HepG2 (cell line): ENCODE measurements at regions not wholly inside any gene's neighbourhood (a gene's known extent, or its start where the extent isn't known, plus 50 kb on each side); places are given as distances from the start of the nearest gene placed in this dataset.

Experiments
- CBX1 ChIP-seq: IDR thresholded peaks from one replicate; pipeline ENCODE4 v1.6.1; 2016; ENCODE audit warnings: antibody characterized with exemption, low read depth
- IRF2 ChIP-seq: IDR thresholded peaks from 2 replicates; pipeline ENCODE4 v1.6.1; 2018; ENCODE audit warnings: missing genetic modification reagents, missing compliant biosample characterization
- MEIS2 ChIP-seq: sonication (generic); formaldehyde crosslinking; IDR thresholded peaks from 2 replicates; pipeline ENCODE4 v1.9.0; 2021; ENCODE audit warnings: mild to moderate bottlenecking, missing genetic modification reagents
- POLR2A ChIP-seq, 2 experiments: IDR thresholded peaks; 2 replicates each; pipeline ENCODE4 v1.6.1; 2011; ENCODE audit warnings: low read depth in 2 of 2, low read length in 2 of 2, mild to moderate bottlenecking in 1 of 2, moderate library complexity in 1 of 2; ENCODE audit not compliant: insufficient read depth in 1 of 2
- SALL1 ChIP-seq: sonication (generic); formaldehyde crosslinking; IDR thresholded peaks from 2 replicates; pipeline ENCODE4 v1.8.0; 2022; ENCODE audit warnings: mild to moderate bottlenecking, missing genetic modification reagents
- SIN3A ChIP-seq: IDR thresholded peaks from 2 replicates; pipeline ENCODE4 v1.6.1; 2011; ENCODE audit warnings: low read depth, mild to moderate bottlenecking, control low read depth, low read length, borderline replicate concordance
- SOX13 ChIP-seq, 3 experiments: fragments of 450-650 bp in 1 of 3; sonication (generic) in 1 of 3; formaldehyde crosslinking in 1 of 3; IDR thresholded peaks in 2 of 3; conservative IDR thresholded peaks in 1 of 3; 2 replicates each; pipeline versions ENCODE4 v1.5.0 to v1.6.1; 2016 to 2020; ENCODE audit warnings: antibody characterized with exemption in 1 of 3, mild to moderate bottlenecking in 1 of 3, missing compliant biosample characterization in 1 of 3, missing genetic modification reagents in 1 of 3, moderate library complexity in 1 of 3
- U2AF1 ChIP-seq: fragments of 200-400 bp; formaldehyde crosslinking; optimal IDR thresholded peaks from 2 replicates; pipeline ENCODE3; 2017; ENCODE audit warnings: mild to moderate bottlenecking, low read depth, low read length
- ZNF510 ChIP-seq: sonication (generic); formaldehyde crosslinking; IDR thresholded peaks from 2 replicates; pipeline ENCODE4 v1.4.0; 2020; ENCODE audit warnings: low read depth, mild to moderate bottlenecking, missing genetic modification reagents
- ZNF547 ChIP-seq: sonication (generic); formaldehyde crosslinking; IDR thresholded peaks from 2 replicates; pipeline ENCODE4 v1.5.1; 2020; ENCODE audit warnings: mild to moderate bottlenecking, missing genetic modification reagents
- ZNF747 ChIP-seq: sonication (generic); formaldehyde crosslinking; IDR thresholded peaks from 2 replicates; pipeline ENCODE4 v1.8.1; 2023; ENCODE audit warnings: missing genetic modification reagents, mild to moderate bottlenecking, borderline replicate concordance
- TF ChIP-seq, protein P1 (sequence below): sonication (generic); formaldehyde crosslinking; IDR thresholded peaks from 2 replicates; pipeline ENCODE4 v1.5.0; 2020; ENCODE audit warnings: missing genetic modification reagents
- TF ChIP-seq, protein P2 (sequence below), 2 experiments: sonication (generic) in 1 of 2; formaldehyde crosslinking in 1 of 2; IDR thresholded peaks; 2 replicates each; pipeline versions ENCODE4 v1.6.1 to v1.9.0; 2014 to 2022; ENCODE audit warnings: antibody characterized with exemption in 1 of 2, borderline replicate concordance in 1 of 2, inconsistent platforms in 1 of 2, low read depth in 1 of 2, missing genetic modification reagents in 1 of 2
- TF ChIP-seq, protein P3 (sequence below): IDR thresholded peaks from 2 replicates; pipeline ENCODE4 v1.6.1; 2016
- TF ChIP-seq, protein P4 (sequence below): sonication (generic); formaldehyde crosslinking; IDR thresholded peaks from 2 replicates; pipeline ENCODE4 v1.8.1; 2023; ENCODE audit warnings: mild to moderate bottlenecking, inconsistent platforms, moderate library complexity, missing genetic modification reagents, borderline replicate concordance
- TF ChIP-seq, protein P5 (sequence below), 2 experiments: fragments of 450-650 bp in 1 of 2; sonication (generic) in 1 of 2; formaldehyde crosslinking; IDR thresholded peaks; 2 replicates each; pipeline versions ENCODE4 v1.5.0 to v1.8.0; 2020 to 2022; ENCODE audit warnings: mild to moderate bottlenecking in 1 of 2, missing genetic modification reagents in 1 of 2

DNA sequence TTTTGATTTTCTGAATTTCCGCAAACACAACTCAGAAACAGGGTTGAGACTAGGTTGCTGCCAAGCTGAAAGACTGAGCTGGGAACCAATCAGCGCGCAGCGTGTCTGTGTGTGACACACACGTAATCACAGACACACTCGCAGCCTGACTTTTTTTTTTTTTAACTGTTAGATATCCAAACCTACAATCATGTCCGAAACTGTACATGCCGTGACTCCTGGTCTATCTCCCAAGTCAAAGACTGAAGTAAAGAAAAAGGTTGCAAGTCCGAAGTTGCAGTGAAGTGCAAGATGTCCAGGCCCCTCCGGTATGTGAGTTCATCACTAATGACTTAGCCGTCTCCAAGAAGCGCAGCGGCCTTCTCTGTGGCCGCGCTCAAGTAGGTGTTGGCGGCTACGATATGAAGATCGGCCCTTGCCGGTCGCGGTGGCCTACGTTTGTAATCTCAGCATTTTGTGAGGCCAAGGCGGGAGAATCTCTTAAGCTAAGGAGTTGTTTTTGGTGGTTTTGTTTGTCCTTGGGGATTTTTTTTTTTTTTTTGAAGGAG lies 108.2 kb downstream of the HFE start (continued):
- TF ChIP-seq, protein P1, sequence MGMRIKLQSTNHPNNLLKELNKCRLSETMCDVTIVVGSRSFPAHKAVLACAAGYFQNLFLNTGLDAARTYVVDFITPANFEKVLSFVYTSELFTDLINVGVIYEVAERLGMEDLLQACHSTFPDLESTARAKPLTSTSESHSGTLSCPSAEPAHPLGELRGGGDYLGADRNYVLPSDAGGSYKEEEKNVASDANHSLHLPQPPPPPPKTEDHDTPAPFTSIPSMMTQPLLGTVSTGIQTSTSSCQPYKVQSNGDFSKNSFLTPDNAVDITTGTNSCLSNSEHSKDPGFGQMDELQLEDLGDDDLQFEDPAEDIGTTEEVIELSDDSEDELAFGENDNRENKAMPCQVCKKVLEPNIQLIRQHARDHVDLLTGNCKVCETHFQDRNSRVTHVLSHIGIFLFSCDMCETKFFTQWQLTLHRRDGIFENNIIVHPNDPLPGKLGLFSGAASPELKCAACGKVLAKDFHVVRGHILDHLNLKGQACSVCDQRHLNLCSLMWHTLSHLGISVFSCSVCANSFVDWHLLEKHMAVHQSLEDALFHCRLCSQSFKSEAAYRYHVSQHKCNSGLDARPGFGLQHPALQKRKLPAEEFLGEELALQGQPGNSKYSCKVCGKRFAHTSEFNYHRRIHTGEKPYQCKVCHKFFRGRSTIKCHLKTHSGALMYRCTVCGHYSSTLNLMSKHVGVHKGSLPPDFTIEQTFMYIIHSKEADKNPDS: no peak
- TF ChIP-seq POLR2A (IDR thresholded peaks at IDR 0.05; ENCODE audit: insufficient read depth in 1 of 2, low read depth in 2 of 2, low read length in 2 of 2): peak in 1 of 2 experiments; percentile 78; a peak in 3 of 4 replicates
- peak; percentile 62 for TF ChIP-seq SALL1 (CRISPR knock-in tag)
- TF ChIP-seq U2AF1: peak; percentile 4
- TF ChIP-seq, protein P2, sequence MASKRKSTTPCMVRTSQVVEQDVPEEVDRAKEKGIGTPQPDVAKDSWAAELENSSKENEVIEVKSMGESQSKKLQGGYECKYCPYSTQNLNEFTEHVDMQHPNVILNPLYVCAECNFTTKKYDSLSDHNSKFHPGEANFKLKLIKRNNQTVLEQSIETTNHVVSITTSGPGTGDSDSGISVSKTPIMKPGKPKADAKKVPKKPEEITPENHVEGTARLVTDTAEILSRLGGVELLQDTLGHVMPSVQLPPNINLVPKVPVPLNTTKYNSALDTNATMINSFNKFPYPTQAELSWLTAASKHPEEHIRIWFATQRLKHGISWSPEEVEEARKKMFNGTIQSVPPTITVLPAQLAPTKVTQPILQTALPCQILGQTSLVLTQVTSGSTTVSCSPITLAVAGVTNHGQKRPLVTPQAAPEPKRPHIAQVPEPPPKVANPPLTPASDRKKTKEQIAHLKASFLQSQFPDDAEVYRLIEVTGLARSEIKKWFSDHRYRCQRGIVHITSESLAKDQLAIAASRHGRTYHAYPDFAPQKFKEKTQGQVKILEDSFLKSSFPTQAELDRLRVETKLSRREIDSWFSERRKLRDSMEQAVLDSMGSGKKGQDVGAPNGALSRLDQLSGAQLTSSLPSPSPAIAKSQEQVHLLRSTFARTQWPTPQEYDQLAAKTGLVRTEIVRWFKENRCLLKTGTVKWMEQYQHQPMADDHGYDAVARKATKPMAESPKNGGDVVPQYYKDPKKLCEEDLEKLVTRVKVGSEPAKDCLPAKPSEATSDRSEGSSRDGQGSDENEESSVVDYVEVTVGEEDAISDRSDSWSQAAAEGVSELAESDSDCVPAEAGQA (IDR thresholded peaks at IDR 0.05; ENCODE audit: low read depth): peak; percentile 58; the same call in 1 of the 2 replicates
- TF ChIP-seq, protein P2 (CRISPR knock-in tag; IDR thresholded peaks at IDR 0.05; ENCODE audit: borderline replicate concordance): no peak
- TF ChIP-seq MEIS2 (CRISPR knock-in tag): 0 out of 2 replicates have a peak, but pooled peaks have one; percentile 31
- TF ChIP-seq, protein P3, sequence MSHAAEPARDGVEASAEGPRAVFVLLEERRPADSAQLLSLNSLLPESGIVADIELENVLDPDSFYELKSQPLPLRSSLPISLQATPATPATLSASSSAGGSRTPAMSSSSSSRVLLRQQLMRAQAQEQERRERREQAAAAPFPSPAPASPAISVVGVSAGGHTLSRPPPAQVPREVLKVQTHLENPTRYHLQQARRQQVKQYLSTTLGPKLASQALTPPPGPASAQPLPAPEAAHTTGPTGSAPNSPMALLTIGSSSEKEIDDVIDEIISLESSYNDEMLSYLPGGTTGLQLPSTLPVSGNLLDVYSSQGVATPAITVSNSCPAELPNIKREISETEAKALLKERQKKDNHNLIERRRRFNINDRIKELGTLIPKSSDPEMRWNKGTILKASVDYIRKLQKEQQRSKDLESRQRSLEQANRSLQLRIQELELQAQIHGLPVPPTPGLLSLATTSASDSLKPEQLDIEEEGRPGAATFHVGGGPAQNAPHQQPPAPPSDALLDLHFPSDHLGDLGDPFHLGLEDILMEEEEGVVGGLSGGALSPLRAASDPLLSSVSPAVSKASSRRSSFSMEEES (CRISPR knock-in tag): peak; percentile 35; the same call in 1 of the 2 replicates
- 0 out of 2 replicates have a peak, but pooled peaks have one; percentile 47 for TF ChIP-seq ZNF510 (CRISPR knock-in tag)
- TF ChIP-seq ZNF547 (CRISPR knock-in tag): peak; percentile 23; the same call in 1 of the 2 replicates
- peak; percentile 27 for TF ChIP-seq CBX1
- no peak for TF ChIP-seq SOX13 (IDR thresholded peaks at IDR 0.05)
- TF ChIP-seq SOX13 (CRISPR knock-in tag; conservative IDR thresholded peaks at IDR 0.05 in 1 of 2, IDR thresholded peaks at IDR 0.05 in 1 of 2): no peak; a peak in 1 of 4 replicates
- TF ChIP-seq SIN3A: peak; percentile 81; the same call in 1 of the 2 replicates
- peak; percentile 60 for TF ChIP-seq IRF2 (CRISPR knock-in tag)
- TF ChIP-seq, protein P4, sequence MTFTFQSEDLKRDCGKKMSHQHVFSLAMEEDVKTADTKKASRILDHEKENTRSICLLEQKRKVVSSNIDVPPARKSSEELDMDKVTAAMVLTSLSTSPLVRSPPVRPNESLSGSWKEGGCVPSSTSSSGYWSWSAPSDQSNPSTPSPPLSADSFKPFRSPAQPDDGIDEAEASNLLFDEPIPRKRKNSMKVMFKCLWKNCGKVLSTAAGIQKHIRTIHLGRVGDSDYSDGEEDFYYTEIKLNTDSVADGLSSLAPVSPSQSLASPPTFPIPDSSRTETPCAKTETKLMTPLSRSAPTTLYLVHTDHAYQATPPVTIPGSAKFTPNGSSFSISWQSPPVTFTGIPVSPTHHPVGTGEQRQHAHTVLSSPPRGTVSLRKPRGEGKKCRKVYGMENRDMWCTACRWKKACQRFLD (CRISPR knock-in tag): peak; percentile 32; the same call in 1 of the 2 replicates
- TF ChIP-seq, protein P5, sequence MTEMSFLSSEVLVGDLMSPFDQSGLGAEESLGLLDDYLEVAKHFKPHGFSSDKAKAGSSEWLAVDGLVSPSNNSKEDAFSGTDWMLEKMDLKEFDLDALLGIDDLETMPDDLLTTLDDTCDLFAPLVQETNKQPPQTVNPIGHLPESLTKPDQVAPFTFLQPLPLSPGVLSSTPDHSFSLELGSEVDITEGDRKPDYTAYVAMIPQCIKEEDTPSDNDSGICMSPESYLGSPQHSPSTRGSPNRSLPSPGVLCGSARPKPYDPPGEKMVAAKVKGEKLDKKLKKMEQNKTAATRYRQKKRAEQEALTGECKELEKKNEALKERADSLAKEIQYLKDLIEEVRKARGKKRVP (CRISPR knock-in tag; IDR thresholded peaks at IDR 0.05): peak in 1 of 2 experiments; percentile 67; a peak in 2 of 4 replicates
- 0 out of 2 replicates have a peak, but pooled peaks have one; percentile 47 for TF ChIP-seq ZNF747 (CRISPR knock-in tag)
